Skeletal muscle satellite cell (primary cell): ENCODE measurements at regions not wholly inside any gene's neighbourhood (a gene's known extent, or its start where the extent isn't known, plus 50 kb on each side); places are given as distances from the start of the nearest gene placed in this dataset.

ENCODE experiments used
- H3K27me3 ChIP-seq: 2 replicates; pipeline ENCODE4 v1.7.0; 2013; ENCODE audit warnings: low read length; ENCODE audit not compliant: control insufficient read depth, insufficient read depth
- H3K36me3 ChIP-seq: 2 replicates; pipeline ENCODE4 v1.7.0; 2013; ENCODE audit warnings: mild to moderate bottlenecking, control low read depth, low read length; ENCODE audit not compliant: insufficient read depth
- H3K4me1 ChIP-seq: 2 replicates; pipeline ENCODE4 v1.7.0; 2013; ENCODE audit warnings: low read length; ENCODE audit not compliant: control insufficient read depth, insufficient read depth
- H3K4me2 ChIP-seq: 2 replicates; pipeline ENCODE4 v1.7.0; 2013; ENCODE audit warnings: mild to moderate bottlenecking, low read length
- H3K4me3 ChIP-seq: 2 replicates; pipeline ENCODE4 v1.7.0; 2013; ENCODE audit warnings: low read length
- H3K9ac ChIP-seq: 2 replicates; pipeline ENCODE4 v1.7.0; 2013; ENCODE audit warnings: mild to moderate bottlenecking, low read depth, low read length, moderate library complexity
- H3K9me3 ChIP-seq: replicated peaks from 2 replicates; pipeline ENCODE4 v1.7.0; 2013; ENCODE audit warnings: mild to moderate bottlenecking, control low read depth, low read length

- Histone ChIP-seq H3K4me2 (no peak overlapping the region), H3K27me3 (no peaks in the 10 kb centered on the region), H3K4me3 (no peak overlapping the region), H3K4me1 (no peaks in the 10 kb centered on the region), H3K9ac (no peak overlapping the region), H3K9me3 (no peaks in the 10 kb centered on the region), H3K36me3 (no peaks in the 10 kb centered on the region)
These were observed 240.2 kb downstream of the MAN2A1 start for GRCh38 chr5:109929911-109930310.

- no peak overlapping the region for H3K4me2 ChIP-seq
- H3K36me3 ChIP-seq, result no peaks in the 10 kb centered on the region
- no peaks in the 10 kb centered on the region for H3K4me1 ChIP-seq
- no peaks in the 10 kb centered on the region for H3K9me3 ChIP-seq
- H3K9ac ChIP-seq, result no peak overlapping the region
- no peaks in the 10 kb centered on the region for H3K27me3 ChIP-seq
- no peak overlapping the region for H3K4me3 ChIP-seq
These were observed 241.5 kb downstream of the MAN2A1 start for GRCh38 chr5:109931049-109931780.

- Histone ChIP-seq H3K27me3 (no peaks in the 10 kb centered on the region), H3K4me3 (no peak overlapping the region), H3K4me1 (no peaks in the 10 kb centered on the region), H3K4me2 (no peak overlapping the region), H3K9ac (no peak overlapping the region), H3K36me3 (no peaks in the 10 kb centered on the region), H3K9me3 (peaks cover 3% of the 10 kb centered on the region)
These were observed 246.2 kb downstream of the MAN2A1 start for GRCh38 chr5:109935833-109936490.

- no peak overlapping the region for H3K9ac ChIP-seq
- no peak overlapping the region for H3K4me3 ChIP-seq
- H3K27me3 ChIP-seq, result no peaks in the 10 kb centered on the region
- no peaks in the 10 kb centered on the region for H3K36me3 ChIP-seq
- H3K4me1 ChIP-seq, result no peaks in the 10 kb centered on the region
- H3K9me3 ChIP-seq, result peaks cover 3% of the 10 kb centered on the region
- H3K4me2 ChIP-seq, result no peak overlapping the region
These were observed 247.3 kb downstream of the MAN2A1 start for GRCh38 chr5:109936996-109937395.

- H3K9ac ChIP-seq, result no peak overlapping the region
- H3K4me2 ChIP-seq, result no peak overlapping the region
- no peaks in the 10 kb centered on the region for H3K4me1 ChIP-seq
- H3K27me3 ChIP-seq, result no peaks in the 10 kb centered on the region
- peaks cover 3% of the 10 kb centered on the region for H3K9me3 ChIP-seq
- no peak overlapping the region for H3K4me3 ChIP-seq
- no peaks in the 10 kb centered on the region for H3K36me3 ChIP-seq
These were observed 248.2 kb downstream of the MAN2A1 start for GRCh38 chr5:109937951-109938350.

GRCh38 chr5:109938453-109938852, 248.7 kb downstream of the MAN2A1 start:
- Histone ChIP-seq H3K4me2 (no peak overlapping the region), H3K27me3 (no peaks in the 10 kb centered on the region), H3K9ac (no peak overlapping the region), H3K4me3 (no peak overlapping the region), H3K4me1 (no peaks in the 10 kb centered on the region), H3K9me3 (peaks cover 3% of the 10 kb centered on the region), H3K36me3 (no peaks in the 10 kb centered on the region)

GRCh38 chr5:109939116-109939682, 249.5 kb downstream of the MAN2A1 start:
- H3K36me3 ChIP-seq, result no peaks in the 10 kb centered on the region
- no peak overlapping the region for H3K9ac ChIP-seq
- no peaks in the 10 kb centered on the region for H3K4me1 ChIP-seq
- H3K4me3 ChIP-seq, result no peak overlapping the region
- H3K27me3 ChIP-seq, result peaks cover under 1% of the 10 kb centered on the region
- H3K4me2 ChIP-seq, result no peak overlapping the region
- H3K9me3 ChIP-seq, result peaks cover 3% of the 10 kb centered on the region

- Histone ChIP-seq H3K9ac (no peak overlapping the region), H3K4me1 (no peaks in the 10 kb centered on the region)
These were observed 252.9 kb downstream of the MAN2A1 start for GRCh38 chr5:109942646-109943045.

GRCh38 chr5:109943701-109944235, 254.0 kb downstream of the MAN2A1 start:
- H3K9me3 ChIP-seq, result peaks cover 3% of the 10 kb centered on the region
- no peaks in the 10 kb centered on the region for H3K36me3 ChIP-seq
- H3K4me3 ChIP-seq, result no peak overlapping the region
- peaks cover 3% of the 10 kb centered on the region for H3K27me3 ChIP-seq
- H3K4me1 ChIP-seq, result no peaks in the 10 kb centered on the region
- H3K4me2 ChIP-seq, result no peak overlapping the region
- no peak overlapping the region for H3K9ac ChIP-seq

More at GRCh38 chr5:109942646-109943045, 252.9 kb downstream of the MAN2A1 start:
- Histone ChIP-seq H3K36me3 (no peaks in the 10 kb centered on the region), H3K9me3 (peaks cover 3% of the 10 kb centered on the region), H3K4me3 (no peak overlapping the region), H3K27me3 (peaks cover 3% of the 10 kb centered on the region), H3K4me2 (no peak overlapping the region)

GRCh38 chr5:109944461-109944860, 254.7 kb downstream of the MAN2A1 start:
- H3K4me2 ChIP-seq, result no peak overlapping the region
- H3K9me3 ChIP-seq, result peaks cover 3% of the 10 kb centered on the region
- H3K27me3 ChIP-seq, result peaks cover 3% of the 10 kb centered on the region
- no peaks in the 10 kb centered on the region for H3K36me3 ChIP-seq
- H3K4me1 ChIP-seq, result no peaks in the 10 kb centered on the region
- H3K9ac ChIP-seq, result no peak overlapping the region
- no peak overlapping the region for H3K4me3 ChIP-seq

- no peak overlapping the region for H3K4me2 ChIP-seq
- no peak overlapping the region for H3K4me3 ChIP-seq
- no peaks in the 10 kb centered on the region for H3K4me1 ChIP-seq
- H3K9ac ChIP-seq, result no peak overlapping the region
- H3K36me3 ChIP-seq, result no peaks in the 10 kb centered on the region
- H3K9me3 ChIP-seq, result peaks cover 3% of the 10 kb centered on the region
- peaks cover 3% of the 10 kb centered on the region for H3K27me3 ChIP-seq
These were observed 255.5 kb downstream of the MAN2A1 start for GRCh38 chr5:109945097-109945678.
